Prostate gland (tissue), 2 donors: ENCODE measurements at regions not wholly inside any gene's neighbourhood (a gene's known extent, or its start where the extent isn't known, plus 50 kb on each side); places are given as distances from the start of the nearest gene placed in this dataset.

Experiments used
- CTCF ChIP-seq, 4 experiments: fragments of 200-600 bp in 2 of 4; fragments of 450-650 bp in 2 of 4; sonication (generic) in 2 of 4; IDR thresholded peaks; 1 replicate in 3 of 4; 2 replicates in 1 of 4; pipeline ENCODE4 v1.5.1; 2016 to 2019; ENCODE audit warnings: antibody characterized with exemption in 4 of 4, mild to moderate bottlenecking in 2 of 4, moderate library complexity in 2 of 4
- POLR2A ChIP-seq: fragments of 450-650 bp; IDR thresholded peaks from one replicate; pipeline ENCODE4 v1.6.1; 2016; ENCODE audit warnings: antibody characterized with exemption, mild to moderate bottlenecking

GRCh38 chrX:20506739-20507138, 240.0 kb upstream of the RPS6KA3 start:
- no peak for TF ChIP-seq POLR2A
- TF ChIP-seq CTCF (IDR thresholded peaks at IDR 0.05) = no peak
